ENCODE measurements at regions not wholly inside any gene's neighbourhood (a gene's known extent, or its start where the extent isn't known, plus 50 kb on each side); places are given as distances from the start of the nearest gene placed in this dataset.
"Not testable (repeated sequence)": the region's sequence is repeated elsewhere in the genome, so short reads cannot be mapped to it uniquely, and the experiment has no call there.

- in situ Hi-C loops (cut with HindIII; ENCODE audit: low sequenced_read_pairs); DNase-seq (ENCODE audit: low spot score): not testable (repeated sequence)
Observed at GRCh38 chr2:13531735-13532410, 815.1 kb downstream of the TRIB2 start.

- in situ Hi-C loops (cut with HindIII; ENCODE audit: low sequenced_read_pairs); DNase-seq (ENCODE audit: low spot score): not testable (repeated sequence)
Observed at GRCh38 chr2:13532781-13533523, 816.2 kb downstream of the TRIB2 start.

GRCh38 chr2:13533524-13533922 lies 816.8 kb downstream of the TRIB2 start:
- in situ Hi-C loops (cut with HindIII; ENCODE audit: low sequenced_read_pairs) = no loop called here
- DNase-seq (ENCODE audit: low spot score) = no peak

- no peak for DNase-seq (ENCODE audit: low spot score)
- in situ Hi-C loops (cut with HindIII; ENCODE audit: low sequenced_read_pairs) = no loop called here
Observed at GRCh38 chr2:13536941-13537340, 820.2 kb downstream of the TRIB2 start.

- in situ Hi-C loops (cut with HindIII; ENCODE audit: low sequenced_read_pairs) = no loop called here
Observed at GRCh38 chr2:13537771-13538349, 821.1 kb downstream of the TRIB2 start.

GRCh38 chr2:13539296-13539695 lies 822.6 kb downstream of the TRIB2 start:
- DNase-seq (ENCODE audit: low spot score) = no peak

More at GRCh38 chr2:13537771-13538349, 821.1 kb downstream of the TRIB2 start:
- DNase-seq (ENCODE audit: low spot score) = no peak

GRCh38 chr2:13542061-13542460 lies 825.3 kb downstream of the TRIB2 start:
- no peak for DNase-seq (ENCODE audit: low spot score)
- in situ Hi-C loops (cut with HindIII; ENCODE audit: low sequenced_read_pairs) = no loop called here

More at GRCh38 chr2:13539296-13539695, 822.6 kb downstream of the TRIB2 start:
- in situ Hi-C loops (cut with HindIII; ENCODE audit: low sequenced_read_pairs) = no loop called here

GRCh38 chr2:13542642-13543041 lies 825.9 kb downstream of the TRIB2 start:
- in situ Hi-C loops (cut with HindIII; ENCODE audit: low sequenced_read_pairs) = no loop called here
- DNase-seq (ENCODE audit: low spot score) = no peak

- DNase-seq (ENCODE audit: low spot score) = no peak
- in situ Hi-C loops (cut with HindIII; ENCODE audit: low sequenced_read_pairs) = no loop called here
Observed at GRCh38 chr2:13543550-13543949, 826.8 kb downstream of the TRIB2 start.

GRCh38 chr2:13545320-13545719 lies 828.6 kb downstream of the TRIB2 start:
- no peak for DNase-seq (ENCODE audit: low spot score)
- in situ Hi-C loops (cut with HindIII; ENCODE audit: low sequenced_read_pairs) = no loop called here

GRCh38 chr2:13546131-13546530 lies 829.4 kb downstream of the TRIB2 start:
- no peak for DNase-seq (ENCODE audit: low spot score)
- in situ Hi-C loops (cut with HindIII; ENCODE audit: low sequenced_read_pairs) = no loop called here

GRCh38 chr2:13550285-13551231 lies 833.8 kb downstream of the TRIB2 start:
- in situ Hi-C loops (cut with HindIII; ENCODE audit: low sequenced_read_pairs) = no loop called here
- no peak for DNase-seq (ENCODE audit: low spot score)

- no peak for DNase-seq (ENCODE audit: low spot score)
- in situ Hi-C loops (cut with HindIII; ENCODE audit: low sequenced_read_pairs) = no loop called here
Observed at GRCh38 chr2:13558368-13558767, 841.6 kb downstream of the TRIB2 start.

- no peak for DNase-seq (ENCODE audit: low spot score)
- in situ Hi-C loops (cut with HindIII; ENCODE audit: low sequenced_read_pairs) = no loop called here
Observed at GRCh38 chr2:13560322-13560721, 843.6 kb downstream of the TRIB2 start.

- in situ Hi-C loops (cut with HindIII; ENCODE audit: low sequenced_read_pairs) = no loop called here
- no peak for DNase-seq (ENCODE audit: low spot score)
Observed at GRCh38 chr2:13572466-13572865, 855.7 kb downstream of the TRIB2 start.

- in situ Hi-C loops (cut with HindIII; ENCODE audit: low sequenced_read_pairs) = no loop called here
- DNase-seq (ENCODE audit: low spot score) = no peak
Observed at GRCh38 chr2:13574831-13575230, 858.1 kb downstream of the TRIB2 start.

- no peak for DNase-seq (ENCODE audit: low spot score)
- in situ Hi-C loops (cut with HindIII; ENCODE audit: low sequenced_read_pairs) = no loop called here
Observed at GRCh38 chr2:13576406-13577036, 859.8 kb downstream of the TRIB2 start.

GRCh38 chr2:13578547-13578946 lies 861.8 kb downstream of the TRIB2 start:
- no peak for DNase-seq (ENCODE audit: low spot score)
- in situ Hi-C loops (cut with HindIII; ENCODE audit: low sequenced_read_pairs) = no loop called here

- in situ Hi-C loops (cut with HindIII; ENCODE audit: low sequenced_read_pairs) = no loop called here
- DNase-seq (ENCODE audit: low spot score) = no peak
Observed at GRCh38 chr2:13581471-13581870, 864.7 kb downstream of the TRIB2 start.
